Esophagus muscularis mucosa (tissue), 4 donors: ENCODE measurements at regions not wholly inside any gene's neighbourhood (a gene's known extent, or its start where the extent isn't known, plus 50 kb on each side); places are given as distances from the start of the nearest gene placed in this dataset.

Experiments used
- DNase-seq: peaks from one replicate; pipeline ENCODE4 v3.0.0-alpha.2; 2017; ENCODE audit errors: extremely low spot score
- H3K27ac ChIP-seq, 4 donors: fragments of 200-600 bp; sonication (generic); replicated peaks in 1 of 4; 1 replicate in 3 of 4; 2 replicates in 1 of 4; pipeline ENCODE4 v1.5.1; 2016 to 2019; ENCODE audit warnings: mild to moderate bottlenecking in 1 of 4
- H3K27me3 ChIP-seq, 4 donors: fragments of 200-600 bp; sonication (generic); one replicate each; pipeline versions ENCODE4 v1.5.1 to v1.6.0; 2016 to 2019
- H3K36me3 ChIP-seq, 4 donors: fragments of 200-600 bp; sonication (generic); one replicate each; pipeline ENCODE4 v1.5.1; 2016 to 2019
- H3K4me1 ChIP-seq, 4 donors: fragments of 200-600 bp; sonication (generic); one replicate each; pipeline ENCODE4 v1.5.1; 2016 to 2019
- H3K4me3 ChIP-seq, 4 donors: fragments of 200-600 bp; sonication (generic); 1 replicate in 2 of 4; 2 replicates in 2 of 4; pipeline ENCODE4 v1.5.1; 2016 to 2019; ENCODE audit warnings: mild to moderate bottlenecking in 4 of 4, moderate library complexity in 1 of 4
- H3K9me3 ChIP-seq, 4 donors: fragments of 200-600 bp; sonication (generic); 1 replicate in 3 of 4; 2 replicates in 1 of 4; pipeline ENCODE4 v1.5.1; 2016 to 2019
- EP300 ChIP-seq: sonication (generic); formaldehyde crosslinking; IDR thresholded peaks from one replicate; pipeline ENCODE4 v1.6.1; 2017; ENCODE audit warnings: antibody characterized with exemption
- POLR2A ChIP-seq: fragments of 450-650 bp; IDR thresholded peaks from one replicate; pipeline ENCODE4 v1.6.1; 2017; ENCODE audit warnings: antibody characterized with exemption, moderate library complexity, mild to moderate bottlenecking, low read depth
- POLR2AphosphoS5 ChIP-seq, 2 donors: sonication (generic); formaldehyde crosslinking; IDR thresholded peaks; one replicate each; pipeline ENCODE4 v1.6.1; 2017; ENCODE audit warnings: antibody characterized with exemption in 2 of 2
- WGBS: methylation state at CpG from one replicate; pipeline ENCODE4 v1.1.5; 2018; 5-methylcytosine and 5-hydroxymethylcytosine counted together
- intact Hi-C: fragments of 100-400 bp; cut with DNase I; formaldehyde crosslinking; loops from one replicate; pipeline ENCODE4 v1.15.1; 2023
- TF ChIP-seq, protein P1 (sequence below), 3 experiments: fragments of 200-600 bp in 2 of 3; fragments of 450-650 bp in 1 of 3; sonication (generic) in 2 of 3; IDR thresholded peaks; one replicate each; pipeline ENCODE4 v1.5.1; 2017 to 2019; ENCODE audit warnings: antibody characterized with exemption in 3 of 3, mild to moderate bottlenecking in 2 of 3, moderate library complexity in 1 of 3

DNA sequence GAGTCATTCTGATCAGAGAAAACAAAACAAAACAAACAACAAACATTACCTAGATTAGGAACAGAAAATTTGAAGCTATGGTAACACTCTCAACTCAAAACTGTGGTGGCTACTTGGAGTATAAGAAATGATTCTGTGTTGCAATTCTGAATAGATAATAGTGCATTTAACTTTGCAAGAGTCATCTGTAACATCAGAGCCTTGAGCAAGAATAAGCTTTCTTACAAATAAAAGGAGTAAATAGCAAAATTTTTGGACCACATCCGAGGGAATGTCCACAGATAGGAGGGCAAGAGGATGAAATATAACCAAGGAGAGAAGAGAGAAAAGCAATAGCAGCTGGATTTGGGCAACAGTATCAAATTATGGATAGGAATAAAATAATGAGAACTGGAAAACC, 1090.6 kb downstream of the SLC6A15 start:
- H3K27ac ChIP-seq = no peak overlapping the region
- intact Hi-C loops = no loop called here
- no peaks in the 10 kb centered on the region for H3K27me3 ChIP-seq
- H3K36me3 ChIP-seq = no peaks in the 10 kb centered on the region
- H3K4me3 ChIP-seq = no peak overlapping the region
- no peaks in the 10 kb centered on the region for H3K9me3 ChIP-seq
- no peak for DNase-seq
- TF ChIP-seq EP300 (no peak), POLR2AphosphoS5 (IDR thresholded peaks at IDR 0.05) (no peak), POLR2A (no peak)
- TF ChIP-seq, protein P1, sequence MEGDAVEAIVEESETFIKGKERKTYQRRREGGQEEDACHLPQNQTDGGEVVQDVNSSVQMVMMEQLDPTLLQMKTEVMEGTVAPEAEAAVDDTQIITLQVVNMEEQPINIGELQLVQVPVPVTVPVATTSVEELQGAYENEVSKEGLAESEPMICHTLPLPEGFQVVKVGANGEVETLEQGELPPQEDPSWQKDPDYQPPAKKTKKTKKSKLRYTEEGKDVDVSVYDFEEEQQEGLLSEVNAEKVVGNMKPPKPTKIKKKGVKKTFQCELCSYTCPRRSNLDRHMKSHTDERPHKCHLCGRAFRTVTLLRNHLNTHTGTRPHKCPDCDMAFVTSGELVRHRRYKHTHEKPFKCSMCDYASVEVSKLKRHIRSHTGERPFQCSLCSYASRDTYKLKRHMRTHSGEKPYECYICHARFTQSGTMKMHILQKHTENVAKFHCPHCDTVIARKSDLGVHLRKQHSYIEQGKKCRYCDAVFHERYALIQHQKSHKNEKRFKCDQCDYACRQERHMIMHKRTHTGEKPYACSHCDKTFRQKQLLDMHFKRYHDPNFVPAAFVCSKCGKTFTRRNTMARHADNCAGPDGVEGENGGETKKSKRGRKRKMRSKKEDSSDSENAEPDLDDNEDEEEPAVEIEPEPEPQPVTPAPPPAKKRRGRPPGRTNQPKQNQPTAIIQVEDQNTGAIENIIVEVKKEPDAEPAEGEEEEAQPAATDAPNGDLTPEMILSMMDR (IDR thresholded peaks at IDR 0.05) = no peak
- H3K4me1 ChIP-seq = no peaks in the 10 kb centered on the region
- WGBS = 79% methylated on average over 1 of the region's 1 CpG

DNA sequence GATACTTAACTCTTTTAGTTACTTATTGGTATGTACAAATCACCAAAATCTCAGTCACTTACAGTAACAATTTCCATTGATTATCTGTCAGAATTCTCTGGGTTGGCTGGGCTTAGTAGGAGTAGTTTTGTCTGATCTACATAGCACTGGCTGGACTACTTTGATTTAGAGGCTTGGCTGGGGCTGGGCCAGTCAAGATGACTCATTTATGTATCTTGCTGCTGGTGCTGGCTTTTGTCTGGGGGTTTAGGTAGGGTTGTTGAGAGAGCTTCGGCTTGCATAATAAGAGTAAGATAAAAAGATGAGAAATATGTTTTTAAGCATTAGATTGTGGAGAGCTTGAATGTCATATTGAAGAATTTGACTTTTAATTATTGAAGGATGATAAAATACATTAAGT, 1093.7 kb downstream of the SLC6A15 start:
- intact Hi-C loops = no loop called here
- H3K27me3 ChIP-seq = no peaks in the 10 kb centered on the region
- no peaks in the 10 kb centered on the region for H3K9me3 ChIP-seq
- 16% methylated on average over 1 of the region's 1 CpG for WGBS
- H3K4me1 ChIP-seq = no peaks in the 10 kb centered on the region
- TF ChIP-seq POLR2A (no peak), EP300 (no peak), POLR2AphosphoS5 (IDR thresholded peaks at IDR 0.05) (no peak)
- TF ChIP-seq, protein P1 (IDR thresholded peaks at IDR 0.05) = no peak
- no peak overlapping the region for H3K4me3 ChIP-seq
- no peak overlapping the region for H3K27ac ChIP-seq
- no peaks in the 10 kb centered on the region for H3K36me3 ChIP-seq
- DNase-seq = no peak

DNA sequence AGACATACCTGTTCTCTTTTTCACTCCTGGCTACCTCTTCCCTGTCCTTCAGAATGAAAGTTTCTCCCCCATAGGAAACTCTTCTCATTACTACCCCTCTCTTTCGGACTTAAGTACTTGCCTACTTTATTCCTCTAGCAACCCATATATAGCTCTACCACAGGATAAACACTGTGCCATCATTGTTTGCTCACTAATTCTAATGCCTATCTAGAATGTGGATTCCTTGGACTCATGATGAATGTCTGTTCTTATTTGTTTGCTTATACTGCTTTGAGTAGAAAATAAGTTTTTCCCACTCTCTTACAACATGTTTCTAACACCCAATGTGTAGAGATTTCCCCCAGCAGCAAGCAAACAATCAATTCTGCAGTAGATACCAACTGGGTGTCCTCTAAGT, 1094.9 kb downstream of the SLC6A15 start:
- Histone ChIP-seq H3K27ac (no peak overlapping the region), H3K4me3 (no peak overlapping the region), H3K27me3 (no peaks in the 10 kb centered on the region), H3K4me1 (no peaks in the 10 kb centered on the region), H3K9me3 (no peaks in the 10 kb centered on the region), H3K36me3 (no peaks in the 10 kb centered on the region)
- intact Hi-C loops = no loop called here
- no peak for TF ChIP-seq EP300
- no peak for TF ChIP-seq POLR2AphosphoS5 (IDR thresholded peaks at IDR 0.05)
- no peak for TF ChIP-seq POLR2A
- TF ChIP-seq, protein P1 (IDR thresholded peaks at IDR 0.05) = no peak
- 94% methylated on average over 1 of the region's 1 CpG for WGBS
- DNase-seq = no peak

DNA sequence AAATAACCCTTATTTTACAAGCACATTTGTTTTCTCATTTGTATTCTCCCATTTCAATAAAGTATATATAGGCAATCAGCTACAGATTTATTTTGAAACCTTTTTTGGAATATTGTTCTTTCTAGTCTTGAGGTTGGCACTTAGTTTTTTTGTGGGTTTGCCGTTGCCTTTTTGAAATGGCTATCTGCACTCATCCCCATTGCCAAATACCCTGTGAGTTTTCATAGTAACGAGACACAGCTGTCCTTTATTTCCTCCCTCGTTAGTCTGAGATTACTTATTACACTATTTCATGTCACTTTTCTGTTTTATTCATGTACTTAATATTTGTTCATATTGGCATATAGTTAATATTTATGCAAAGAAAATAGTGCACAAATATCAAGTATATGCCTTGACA, 1104.0 kb downstream of the SLC6A15 start:
- no peak overlapping the region for H3K27ac ChIP-seq
- intact Hi-C loops = no loop called here
- TF ChIP-seq POLR2A = no peak
- TF ChIP-seq, protein P1 (IDR thresholded peaks at IDR 0.05) = no peak
- no peak for TF ChIP-seq EP300
- TF ChIP-seq POLR2AphosphoS5 (IDR thresholded peaks at IDR 0.05) = no peak
- H3K4me3 ChIP-seq = no peak overlapping the region
- no peak for DNase-seq
- no peaks in the 10 kb centered on the region for H3K4me1 ChIP-seq
- WGBS = 73% methylated on average over 3 of the region's 3 CpGs
- no peaks in the 10 kb centered on the region for H3K27me3 ChIP-seq
- H3K36me3 ChIP-seq = no peaks in the 10 kb centered on the region
- no peaks in the 10 kb centered on the region for H3K9me3 ChIP-seq

DNA sequence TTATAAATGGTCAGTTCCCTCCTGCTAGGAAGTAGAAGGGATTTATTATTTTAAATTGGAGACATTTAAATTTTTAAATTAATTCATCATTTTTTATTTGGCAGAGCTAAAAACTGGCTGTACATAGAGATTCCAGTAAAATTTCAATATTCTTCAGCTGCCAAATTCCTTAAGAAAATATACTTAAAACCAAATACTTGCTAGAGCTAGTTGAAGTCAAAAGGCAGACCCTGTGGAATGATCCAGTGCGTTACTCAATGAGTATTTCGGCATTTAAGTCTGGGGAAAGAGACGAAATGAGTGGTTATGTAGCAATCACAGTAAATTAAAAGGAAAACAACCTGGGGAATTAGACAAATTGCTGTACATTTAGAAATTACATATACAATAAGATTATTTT, 1104.7 kb downstream of the SLC6A15 start:
- Histone ChIP-seq H3K27me3 (no peaks in the 10 kb centered on the region), H3K27ac (no peak overlapping the region), H3K9me3 (no peaks in the 10 kb centered on the region), H3K4me3 (no peak overlapping the region), H3K4me1 (no peaks in the 10 kb centered on the region), H3K36me3 (no peaks in the 10 kb centered on the region)
- no peak for TF ChIP-seq POLR2AphosphoS5 (IDR thresholded peaks at IDR 0.05)
- TF ChIP-seq, protein P1 (IDR thresholded peaks at IDR 0.05) = no peak
- no peak for TF ChIP-seq POLR2A
- no peak for TF ChIP-seq EP300
- DNase-seq = no peak
- 74% methylated on average over 3 of the region's 3 CpGs for WGBS
- intact Hi-C loops = no loop called here
